ENCODE measurements at regions not wholly inside any gene's neighbourhood (a gene's known extent, or its start where the extent isn't known, plus 50 kb on each side); places are given as distances from the start of the nearest gene placed in this dataset.

GRCh38 chr5:98432378-98432777 is 341.1 kb upstream of the RGMB start:
- Mint-ChIP-seq H3K9me3 (ENCODE audit: insufficient read depth) (peaks cover 3% of the 10 kb centered on the region), H3K4me3 (no peak overlapping the region), H3K4me1 (peaks cover 6% of the 10 kb centered on the region), H3K27me3 (no peaks in the 10 kb centered on the region), H3K27ac (no peak overlapping the region)
- no peaks in the 10 kb centered on the region for H4K20me1 ChIP-seq (ENCODE audit: control insufficient read depth, insufficient read depth, low read length, poor library complexity, severe bottlenecking)
- peaks cover 0 to 9% (median 0%) of the 10 kb centered on the region in 3 donors for H3K9me3 ChIP-seq (ENCODE audit: control extremely low read depth in 1 of 3, control insufficient read depth in 2 of 3, insufficient read depth in 1 of 3, low read length in 2 of 3)
- no peaks in the 10 kb centered on the region for H3K27me3 ChIP-seq (replicated peaks in 1 of 4; ENCODE audit: control extremely low read depth in 1 of 4, control insufficient read depth in 3 of 4, insufficient read depth in 4 of 4, low read length in 3 of 4)
- intact Hi-C loops (cut with micrococcal nuclease) = no loop called here
- ATAC-seq (ENCODE audit: low read depth) = no peak
- ChIA-PET CTCF (no interaction called here), POLR2A (no interaction called here)
- no CpG with 5 or more reads among the region's 3 CpGs for WGBS (ENCODE audit: insufficient coverage)
- no peak overlapping the region for H3K4me3 ChIP-seq (ENCODE audit: control extremely low read depth in 1 of 5, extremely low read depth in 1 of 5, insufficient read depth in 1 of 5, low read depth in 2 of 5, low read length in 4 of 5)
- H3K4me2 ChIP-seq (replicated peaks; ENCODE audit: low read depth, low read length, poor library complexity, severe bottlenecking) = no peak overlapping the region
- H3K27ac ChIP-seq (ENCODE audit: low read length in 2 of 2) = no peak overlapping the region
- no peaks in the 10 kb centered on the region for H3K4me1 ChIP-seq (ENCODE audit: control insufficient read depth in 2 of 2, insufficient read depth in 2 of 2, low read length in 2 of 2)
- TF ChIP-seq EZH2 (IDR thresholded peaks at IDR 0.05; ENCODE audit: borderline replicate concordance, insufficient read depth, low read depth, low read length, poor library complexity, severe bottlenecking) = no peak
- TF ChIP-seq CTCF (IDR thresholded peaks at IDR 0.05) = no peak
- no peaks in the 10 kb centered on the region for H3K36me3 ChIP-seq (replicated peaks in 1 of 2; ENCODE audit: control extremely low read depth in 1 of 2, control insufficient read depth in 1 of 2, extremely low read depth in 1 of 2, insufficient read depth in 2 of 2, low read length in 1 of 2)
- no peak overlapping the region for H2AFZ ChIP-seq (ENCODE audit: insufficient read depth, low read depth, low read length, poor library complexity, severe bottlenecking)
- H3K79me2 ChIP-seq (ENCODE audit: control insufficient read depth, insufficient read depth, low read length) = no peaks in the 10 kb centered on the region
- no peak overlapping the region for H3K9ac ChIP-seq (ENCODE audit: low read length)
- DNase-seq = no peak

DNA sequence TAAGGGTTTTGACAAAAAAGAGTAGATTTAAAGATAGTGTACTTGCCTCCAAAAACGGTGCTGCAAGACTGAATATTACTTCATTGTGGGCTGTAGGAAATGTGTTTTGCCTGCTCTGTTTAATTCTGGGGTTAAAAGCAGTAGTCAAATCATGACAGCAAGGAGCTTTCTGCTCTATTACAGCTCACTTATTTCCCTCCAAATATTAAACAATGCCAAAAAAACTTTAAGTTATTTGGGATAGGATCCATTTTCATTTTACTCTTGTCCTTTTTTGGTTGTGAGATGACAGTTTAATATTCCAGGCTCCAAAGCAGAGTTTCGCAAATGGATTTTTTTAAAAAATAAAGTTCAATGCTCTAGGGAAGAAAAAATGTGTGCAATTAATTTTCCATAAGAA is 340.4 kb upstream of the RGMB start:
- DNase-seq (no peak), ATAC-seq (ENCODE audit: low read depth) (no peak)
- peaks cover 6% of the 10 kb centered on the region for H3K4me1 Mint-ChIP-seq
- ChIA-PET POLR2A (no interaction called here), CTCF (no interaction called here)
- Histone ChIP-seq H3K4me1 (ENCODE audit: control insufficient read depth in 2 of 2, insufficient read depth in 2 of 2, low read length in 2 of 2) (no peaks in the 10 kb centered on the region), H3K27me3 (replicated peaks in 1 of 4; ENCODE audit: control extremely low read depth in 1 of 4, control insufficient read depth in 3 of 4, insufficient read depth in 4 of 4, low read length in 3 of 4) (no peaks in the 10 kb centered on the region), H2AFZ (ENCODE audit: insufficient read depth, low read depth, low read length, poor library complexity, severe bottlenecking) (no peak overlapping the region), H4K20me1 (ENCODE audit: control insufficient read depth, insufficient read depth, low read length, poor library complexity, severe bottlenecking) (no peaks in the 10 kb centered on the region), H3K36me3 (replicated peaks in 1 of 2; ENCODE audit: control extremely low read depth in 1 of 2, control insufficient read depth in 1 of 2, extremely low read depth in 1 of 2, insufficient read depth in 2 of 2, low read length in 1 of 2) (no peaks in the 10 kb centered on the region), H3K27ac (ENCODE audit: low read length in 2 of 2) (no peak overlapping the region), H3K4me2 (replicated peaks; ENCODE audit: low read depth, low read length, poor library complexity, severe bottlenecking) (no peak overlapping the region), H3K79me2 (ENCODE audit: control insufficient read depth, insufficient read depth, low read length) (no peaks in the 10 kb centered on the region), H3K4me3 (ENCODE audit: control extremely low read depth in 1 of 5, extremely low read depth in 1 of 5, insufficient read depth in 1 of 5, low read depth in 2 of 5, low read length in 4 of 5) (no peak overlapping the region), H3K9ac (ENCODE audit: low read length) (no peak overlapping the region), H3K9me3 (ENCODE audit: control extremely low read depth in 1 of 3, control insufficient read depth in 2 of 3, insufficient read depth in 1 of 3, low read length in 2 of 3) (peaks cover 0 to 9% (median 0%) of the 10 kb centered on the region in 3 donors)
- TF ChIP-seq CTCF (IDR thresholded peaks at IDR 0.05) (no peak), EZH2 (IDR thresholded peaks at IDR 0.05; ENCODE audit: borderline replicate concordance, insufficient read depth, low read depth, low read length, poor library complexity, severe bottlenecking) (no peak)
- H3K27me3 Mint-ChIP-seq = no peaks in the 10 kb centered on the region
- H3K27ac Mint-ChIP-seq = no peak overlapping the region
- peaks cover 3% of the 10 kb centered on the region for H3K9me3 Mint-ChIP-seq (ENCODE audit: insufficient read depth)
- intact Hi-C loops (cut with micrococcal nuclease) = no loop called here
- no peak overlapping the region for H3K4me3 Mint-ChIP-seq
- no CpG with 5 or more reads among the region's 2 CpGs for WGBS (ENCODE audit: insufficient coverage)
